SK-N-SH (cell line): ENCODE measurements at regions not wholly inside any gene's neighbourhood (a gene's known extent, or its start where the extent isn't known, plus 50 kb on each side); places are given as distances from the start of the nearest gene placed in this dataset.
A peak's percentile ranks its signal among the peaks of the same experiment; 100 is the strongest.

Experiments used
- CTCF ChIA-PET: fragments of 300-600, 350-600 bp; formaldehyde crosslinking; extraction: SDS; loops from one replicate; lab custom pipeline; 2021; lab: Yijun Ruan, JAX
- POLR2A ChIA-PET: fragments of 350-600 bp; sonication (Branson Sonifier 250); formaldehyde crosslinking; extraction: SDS; loops from one replicate; lab custom pipeline; 2020; ENCODE audit warnings: antibody characterized with exemption, inconsistent platforms; lab: Yijun Ruan, JAX
- DNase-seq: peaks from one replicate; pipeline ENCODE4 v3.0.0; 2012
- H2AFZ ChIP-seq: fragments of 200-600 bp; sonication (generic); 2 replicates; pipeline ENCODE4 v1.8.1; 2016; ENCODE audit warnings: antibody characterized with exemption, mild to moderate bottlenecking, low read depth
- H3F3A ChIP-seq: fragments of 200-600 bp; sonication (generic); replicated peaks from 2 replicates; pipeline ENCODE3; 2016; ENCODE audit warnings: antibody characterized with exemption, mild to moderate bottlenecking; ENCODE audit not compliant: insufficient read depth
- H3K27ac ChIP-seq, 2 experiments: fragments of 200-500 bp in 1 of 2; fragments of 200-600 bp in 1 of 2; sonication (Bioruptor generic) in 1 of 2; sonication (generic), shearing (Covaris generic) in 1 of 2; 2 replicates each; pipeline versions ENCODE4 v1.5.1 to v1.6.1; 2014 to 2016; ENCODE audit warnings: low read depth in 2 of 2, inconsistent platforms in 1 of 2, low read length in 1 of 2, mild to moderate bottlenecking in 1 of 2, mixed read lengths in 1 of 2
- H3K27me3 ChIP-seq: fragments of 200-600 bp; sonication (generic), shearing (Covaris generic); 2 replicates; pipeline ENCODE4 v1.6.1; 2016; ENCODE audit warnings: mixed run types; ENCODE audit not compliant: insufficient read depth
- H3K36me3 ChIP-seq, 2 experiments: fragments of 200-500 bp in 1 of 2; fragments of 200-600 bp in 1 of 2; sonication (Bioruptor generic) in 1 of 2; sonication (generic) in 1 of 2; replicated peaks in 1 of 2; 2 replicates each; pipeline versions ENCODE3 to v1.5.1; 2014 to 2016; ENCODE audit warnings: low read length in 1 of 2, mild to moderate bottlenecking in 1 of 2; ENCODE audit not compliant: insufficient read depth in 2 of 2, control insufficient read depth in 1 of 2
- H3K4me1 ChIP-seq, 2 experiments: fragments of 200-500 bp in 1 of 2; fragments of 200-600 bp in 1 of 2; sonication (Bioruptor generic) in 1 of 2; sonication (generic), shearing (Covaris generic) in 1 of 2; 2 replicates each; pipeline versions ENCODE4 v1.5.1 to v1.6.1; 2014 to 2016; ENCODE audit warnings: low read depth in 1 of 2, low read length in 1 of 2, mixed run types in 1 of 2; ENCODE audit not compliant: insufficient read depth in 2 of 2, control insufficient read depth in 1 of 2
- H3K4me2 ChIP-seq: fragments of 200-600 bp; sonication (generic), shearing (Covaris generic); 2 replicates; pipeline ENCODE4 v1.6.1; 2017; ENCODE audit warnings: mixed run types
- H3K4me3 ChIP-seq, 2 experiments: fragments of 200-500 bp in 1 of 2; fragments of 200-600 bp in 1 of 2; sonication (Bioruptor generic) in 1 of 2; sonication (generic), shearing (Covaris generic) in 1 of 2; 2 replicates each; pipeline versions ENCODE4 v1.5.1 to v1.8.1; 2014 to 2016; ENCODE audit warnings: low read depth in 2 of 2, inconsistent platforms in 1 of 2, low read length in 1 of 2, mild to moderate bottlenecking in 1 of 2, mixed read lengths in 1 of 2, moderate library complexity in 1 of 2
- H3K79me2 ChIP-seq: fragments of 200-600 bp; sonication (generic); 2 replicates; pipeline ENCODE4 v1.8.1; 2017; ENCODE audit warnings: mild to moderate bottlenecking; ENCODE audit not compliant: insufficient read depth
- H3K9ac ChIP-seq: fragments of 200-600 bp; sonication (generic); 2 replicates; pipeline ENCODE4 v1.6.1; 2017; ENCODE audit warnings: mixed run types
- H3K9me2 ChIP-seq: fragments of 200-600 bp; sonication (generic); 2 replicates; pipeline ENCODE4 v1.6.1; 2017; ENCODE audit warnings: mixed run types
- H3K9me3 ChIP-seq: fragments of 200-600 bp; sonication (generic); 2 replicates; pipeline ENCODE4 v1.6.1; 2017; ENCODE audit warnings: mixed run types, mild to moderate bottlenecking, moderate library complexity
- H4K20me1 ChIP-seq: fragments of 200-600 bp; sonication (generic); 2 replicates; pipeline ENCODE4 v1.6.1; 2017; ENCODE audit warnings: mild to moderate bottlenecking, mixed run types; ENCODE audit not compliant: insufficient read depth
- CHD2 ChIP-seq: fragments of 150-350 bp; IDR thresholded peaks from 2 replicates; pipeline ENCODE4 v1.6.1; 2018; ENCODE audit warnings: low read length; ENCODE audit not compliant: partially characterized antibody
- ELF1 ChIP-seq: IDR thresholded peaks from 2 replicates; pipeline ENCODE4 v1.4.0; 2012
- EP300 ChIP-seq, 2 experiments: IDR thresholded peaks; 2 replicates each; pipeline versions ENCODE4 v1.4.0 to v1.6.1; 2012; ENCODE audit warnings: borderline replicate concordance in 1 of 2, low read depth in 1 of 2, low read length in 1 of 2
- GATA2 ChIP-seq: sonication (generic); formaldehyde crosslinking; IDR thresholded peaks from 2 replicates; pipeline ENCODE4 v1.5.0; 2020; ENCODE audit warnings: mild to moderate bottlenecking, missing genetic modification reagents
- JUND ChIP-seq: IDR thresholded peaks from 2 replicates; pipeline ENCODE4 v1.4.0; 2012
- MAX ChIP-seq: IDR thresholded peaks from 2 replicates; pipeline ENCODE4 v1.4.0; 2012; ENCODE audit warnings: low read depth
- MEF2A ChIP-seq: IDR thresholded peaks from 2 replicates; pipeline ENCODE4 v1.4.0; 2012; ENCODE audit warnings: low read depth, borderline replicate concordance
- MXI1 ChIP-seq: IDR thresholded peaks from 2 replicates; pipeline ENCODE4 v1.6.1; 2012; ENCODE audit warnings: mild to moderate bottlenecking, low read depth, low read length, improper control_type of control experiment
- NFIC ChIP-seq: IDR thresholded peaks from 2 replicates; pipeline ENCODE4 v1.4.0; 2012; ENCODE audit warnings: borderline replicate concordance
- NRF1 ChIP-seq: IDR thresholded peaks from 2 replicates; pipeline ENCODE4 v1.6.1; 2012; ENCODE audit warnings: low read depth, mild to moderate bottlenecking, low read length
- RAD21 ChIP-seq: IDR thresholded peaks from 2 replicates; pipeline ENCODE4 v1.6.1; 2012; ENCODE audit warnings: mild to moderate bottlenecking, low read length
- RCOR1 ChIP-seq: fragments of 150-350 bp; IDR thresholded peaks from 2 replicates; pipeline ENCODE4 v1.6.1; 2017; ENCODE audit warnings: antibody characterized with exemption, low read length
- RFX5 ChIP-seq: IDR thresholded peaks from 2 replicates; pipeline ENCODE4 v1.6.1; 2012; ENCODE audit warnings: mild to moderate bottlenecking, improper control_type of control experiment, low read length
- RXRA ChIP-seq: IDR thresholded peaks from 2 replicates; pipeline ENCODE4 v1.4.0; 2012; ENCODE audit warnings: low read depth, mild to moderate bottlenecking, borderline replicate concordance
- SIN3A ChIP-seq: IDR thresholded peaks from 2 replicates; pipeline ENCODE4 v1.6.1; 2012; ENCODE audit warnings: low read depth, mild to moderate bottlenecking, low read length, moderate library complexity, borderline replicate concordance
- SMC3 ChIP-seq: IDR thresholded peaks from 2 replicates; pipeline ENCODE4 v1.6.1; 2012; ENCODE audit warnings: low read depth, low read length, improper control_type of control experiment
- TCF12 ChIP-seq: IDR thresholded peaks from 2 replicates; pipeline ENCODE4 v1.4.0; 2012
- TEAD4 ChIP-seq: IDR thresholded peaks from 2 replicates; pipeline ENCODE4 v1.4.0; 2012; ENCODE audit warnings: mild to moderate bottlenecking, borderline replicate concordance; ENCODE audit not compliant: insufficient read depth
- USF1 ChIP-seq: IDR thresholded peaks from 2 replicates; pipeline ENCODE4 v1.4.0; 2012; ENCODE audit warnings: low read depth, borderline replicate concordance
- USF2 ChIP-seq: fragments of 150-350 bp; IDR thresholded peaks from 2 replicates; pipeline ENCODE4 v1.6.1; 2017; ENCODE audit warnings: antibody characterized with exemption, low read length, low read depth, borderline replicate concordance
- TF ChIP-seq, protein P1 (sequence below): IDR thresholded peaks from 2 replicates; pipeline ENCODE4 v1.6.1; 2012; ENCODE audit warnings: mild to moderate bottlenecking, low read depth, low read length, moderate library complexity
- TF ChIP-seq, protein P2 (sequence below): IDR thresholded peaks from 2 replicates; pipeline ENCODE4; 2012

DNA sequence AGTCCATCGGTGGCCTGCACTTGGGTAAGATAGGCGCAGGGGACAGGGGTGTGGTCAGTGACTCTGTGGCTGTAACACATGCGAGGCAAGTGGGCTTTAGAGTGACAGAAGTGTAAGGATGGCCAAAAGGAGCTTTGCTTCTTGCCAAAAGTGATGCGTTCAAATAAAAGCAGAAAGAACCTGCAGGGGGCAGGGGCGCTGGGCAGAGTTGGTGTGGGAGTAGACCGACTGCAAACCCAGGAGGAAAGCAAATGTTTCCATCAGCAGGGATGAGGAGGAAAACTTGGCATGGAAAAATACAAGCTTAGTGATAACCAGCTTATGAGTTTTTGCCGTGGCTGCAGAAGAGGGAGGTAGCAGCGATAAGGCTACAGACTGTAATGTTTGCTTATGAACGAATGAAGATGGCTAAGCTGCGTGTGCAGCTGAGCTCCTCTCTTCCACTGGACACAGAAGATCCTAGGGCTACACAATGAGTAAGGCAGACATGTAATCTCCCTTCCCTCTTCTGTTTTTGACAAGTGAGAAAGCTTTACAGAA is 149.4 kb downstream of the WNT5A start (continued):
- TF ChIP-seq RXRA: no peak
- TF ChIP-seq CHD2: no peak
- TF ChIP-seq RFX5: no peak
- no peak for TF ChIP-seq GATA2 (CRISPR knock-in tag)

DNA sequence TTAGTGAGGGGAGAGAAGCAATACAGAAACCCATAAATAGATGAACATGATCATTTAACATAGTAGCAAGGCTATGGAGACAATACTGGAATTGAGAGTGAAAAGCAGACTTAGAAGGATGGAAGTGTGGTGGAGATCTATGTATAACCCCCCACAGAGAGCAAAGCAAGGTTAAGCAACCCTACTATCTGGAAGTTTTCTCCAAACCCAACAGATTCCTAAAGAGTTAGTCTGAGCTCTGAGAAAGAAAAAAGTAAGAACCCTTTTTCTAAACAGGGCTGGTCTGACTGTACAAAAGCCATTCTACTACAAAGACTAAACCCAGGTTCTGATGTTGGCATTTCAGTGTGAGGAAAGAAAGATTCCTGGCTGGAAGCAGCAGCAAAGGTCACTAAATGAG is 153.2 kb downstream of the WNT5A start:
- no peak for DNase-seq
- H3K27ac ChIP-seq: peak overlapping the region in 1 of 2 experiments; percentile 27; a peak in 2 of 4 replicates
- no peaks in the 10 kb centered on the region for H3K9me3 ChIP-seq
- no peak for TF ChIP-seq RAD21
- TF ChIP-seq MXI1: no peak
- TF ChIP-seq TEAD4: no peak
- no peak for TF ChIP-seq MAX
- TF ChIP-seq SIN3A: no peak
- TF ChIP-seq, protein P1, sequence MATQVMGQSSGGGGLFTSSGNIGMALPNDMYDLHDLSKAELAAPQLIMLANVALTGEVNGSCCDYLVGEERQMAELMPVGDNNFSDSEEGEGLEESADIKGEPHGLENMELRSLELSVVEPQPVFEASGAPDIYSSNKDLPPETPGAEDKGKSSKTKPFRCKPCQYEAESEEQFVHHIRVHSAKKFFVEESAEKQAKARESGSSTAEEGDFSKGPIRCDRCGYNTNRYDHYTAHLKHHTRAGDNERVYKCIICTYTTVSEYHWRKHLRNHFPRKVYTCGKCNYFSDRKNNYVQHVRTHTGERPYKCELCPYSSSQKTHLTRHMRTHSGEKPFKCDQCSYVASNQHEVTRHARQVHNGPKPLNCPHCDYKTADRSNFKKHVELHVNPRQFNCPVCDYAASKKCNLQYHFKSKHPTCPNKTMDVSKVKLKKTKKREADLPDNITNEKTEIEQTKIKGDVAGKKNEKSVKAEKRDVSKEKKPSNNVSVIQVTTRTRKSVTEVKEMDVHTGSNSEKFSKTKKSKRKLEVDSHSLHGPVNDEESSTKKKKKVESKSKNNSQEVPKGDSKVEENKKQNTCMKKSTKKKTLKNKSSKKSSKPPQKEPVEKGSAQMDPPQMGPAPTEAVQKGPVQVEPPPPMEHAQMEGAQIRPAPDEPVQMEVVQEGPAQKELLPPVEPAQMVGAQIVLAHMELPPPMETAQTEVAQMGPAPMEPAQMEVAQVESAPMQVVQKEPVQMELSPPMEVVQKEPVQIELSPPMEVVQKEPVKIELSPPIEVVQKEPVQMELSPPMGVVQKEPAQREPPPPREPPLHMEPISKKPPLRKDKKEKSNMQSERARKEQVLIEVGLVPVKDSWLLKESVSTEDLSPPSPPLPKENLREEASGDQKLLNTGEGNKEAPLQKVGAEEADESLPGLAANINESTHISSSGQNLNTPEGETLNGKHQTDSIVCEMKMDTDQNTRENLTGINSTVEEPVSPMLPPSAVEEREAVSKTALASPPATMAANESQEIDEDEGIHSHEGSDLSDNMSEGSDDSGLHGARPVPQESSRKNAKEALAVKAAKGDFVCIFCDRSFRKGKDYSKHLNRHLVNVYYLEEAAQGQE: no peak
- TF ChIP-seq NRF1: no peak
- TF ChIP-seq RXRA: no peak
- no peak for TF ChIP-seq TCF12
- TF ChIP-seq CHD2: no peak
- TF ChIP-seq MEF2A: no peak
- no peak for TF ChIP-seq RCOR1
- no peak for TF ChIP-seq EP300 (IDR thresholded peaks at IDR 0.05; ENCODE audit: borderline replicate concordance in 1 of 2, low read depth in 1 of 2, low read length in 1 of 2)
- TF ChIP-seq NFIC: no peak
- TF ChIP-seq, protein P2, sequence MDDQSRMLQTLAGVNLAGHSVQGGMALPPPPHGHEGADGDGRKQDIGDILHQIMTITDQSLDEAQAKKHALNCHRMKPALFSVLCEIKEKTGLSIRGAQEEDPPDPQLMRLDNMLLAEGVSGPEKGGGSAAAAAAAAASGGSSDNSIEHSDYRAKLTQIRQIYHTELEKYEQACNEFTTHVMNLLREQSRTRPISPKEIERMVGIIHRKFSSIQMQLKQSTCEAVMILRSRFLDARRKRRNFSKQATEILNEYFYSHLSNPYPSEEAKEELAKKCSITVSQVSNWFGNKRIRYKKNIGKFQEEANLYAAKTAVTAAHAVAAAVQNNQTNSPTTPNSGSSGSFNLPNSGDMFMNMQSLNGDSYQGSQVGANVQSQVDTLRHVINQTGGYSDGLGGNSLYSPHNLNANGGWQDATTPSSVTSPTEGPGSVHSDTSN: no peak
- no peak for TF ChIP-seq USF2
- no peak for TF ChIP-seq SMC3
- TF ChIP-seq JUND: no peak
- TF ChIP-seq USF1: no peak
- TF ChIP-seq ELF1: no peak
- no peaks in the 10 kb centered on the region for H3K9me2 ChIP-seq
- no peaks in the 10 kb centered on the region for H4K20me1 ChIP-seq
- H3K4me1 ChIP-seq: peaks cover 0 to 19% of the 10 kb centered on the region in 2 experiments; a peak in 3 of 4 replicates
- no peak overlapping the region for H3K4me3 ChIP-seq
- no peak overlapping the region for H3K9ac ChIP-seq
- no peaks in the 10 kb centered on the region for H3K36me3 ChIP-seq
- peaks cover 23% of the 10 kb centered on the region for H3F3A ChIP-seq
- ChIA-PET POLR2A (no interaction called here), CTCF (no interaction called here)
- H3K4me2 ChIP-seq: no peak overlapping the region
- no peak overlapping the region for H2AFZ ChIP-seq
- H3K79me2 ChIP-seq: no peaks in the 10 kb centered on the region
- H3K27me3 ChIP-seq: no peaks in the 10 kb centered on the region
